ENCODE measurements at regions not wholly inside any gene's neighbourhood (a gene's known extent, or its start where the extent isn't known, plus 50 kb on each side); places are given as distances from the start of the nearest gene placed in this dataset.

DNA sequence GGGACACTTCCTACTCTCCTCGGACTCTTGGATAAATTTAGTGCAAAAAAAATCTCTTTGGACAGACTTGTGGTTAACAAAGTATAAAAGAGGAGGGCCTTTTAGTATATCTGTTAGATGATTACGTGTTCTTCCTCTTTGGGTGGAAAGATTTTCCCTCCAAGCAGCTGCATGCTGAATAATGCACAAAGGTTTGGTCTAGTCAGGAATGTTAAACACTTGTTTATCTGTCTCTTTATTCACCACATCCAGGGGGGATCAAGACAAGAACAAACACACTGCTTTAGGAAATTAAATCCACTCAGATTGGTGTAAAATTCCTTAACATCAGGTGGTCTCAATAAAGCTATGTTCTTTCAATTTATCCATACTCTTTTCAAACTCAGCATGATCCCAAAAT, 260.9 kb upstream of the CHD6 start:
- no peak for DNase-seq

DNA sequence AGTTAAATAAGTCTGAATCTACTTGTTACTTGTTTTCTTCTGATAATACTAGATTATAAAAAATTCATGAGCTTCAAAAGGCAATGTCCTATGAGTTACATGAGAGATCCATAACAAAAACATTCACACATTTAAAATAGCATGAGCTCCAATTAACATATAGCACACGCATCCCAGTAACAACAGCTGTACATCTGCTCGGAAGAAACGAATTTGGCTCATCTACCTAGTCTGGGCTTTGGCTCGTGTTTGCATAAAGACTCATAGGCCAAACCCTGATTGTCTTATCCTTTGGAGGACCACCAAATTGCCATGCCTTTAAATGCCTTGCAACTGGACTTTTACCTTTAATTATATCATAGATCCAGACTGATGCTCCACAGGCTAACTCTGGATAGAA, 259.7 kb upstream of the CHD6 start:
- no peak for DNase-seq

DNA sequence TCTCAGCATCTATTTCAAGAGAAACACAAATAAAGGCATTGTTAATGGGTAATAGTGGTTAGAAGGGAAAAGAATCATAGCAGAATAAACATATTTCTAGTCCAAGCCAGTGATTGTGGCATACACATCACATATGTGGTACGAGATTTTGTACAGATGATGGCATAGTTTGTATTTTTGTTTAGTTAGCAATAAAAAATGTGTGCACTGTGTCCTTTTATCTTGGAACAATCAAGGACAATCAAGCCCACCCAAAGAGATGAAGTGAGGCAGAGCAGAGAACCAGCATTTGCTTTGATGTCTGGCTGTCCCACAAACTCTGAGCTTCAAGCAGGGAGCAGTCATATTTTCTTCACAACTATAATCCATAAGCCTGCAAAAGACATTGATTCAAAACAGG, 256.5 kb upstream of the CHD6 start:
- DNase-seq: no peak

DNA sequence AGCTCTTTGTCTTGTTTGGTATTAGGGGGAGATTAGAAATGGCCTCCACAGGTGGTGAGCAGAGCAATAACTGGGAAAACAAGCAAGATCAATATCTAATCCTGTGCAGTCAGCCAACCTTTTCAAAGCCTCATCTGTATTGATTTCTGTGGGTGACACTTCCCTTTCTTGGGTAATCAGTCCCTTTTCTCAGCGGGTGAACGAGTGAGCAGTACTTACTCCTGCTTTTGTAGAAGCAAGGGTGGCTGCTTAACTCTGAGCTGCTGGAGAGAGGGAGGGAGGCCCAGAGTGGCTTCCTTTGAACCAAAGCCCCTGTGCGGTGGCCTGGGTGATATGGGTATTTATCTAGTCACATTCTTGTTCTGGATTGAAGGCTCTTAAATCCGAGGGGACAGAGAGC, 254.8 kb upstream of the CHD6 start:
- no peak for DNase-seq

DNA sequence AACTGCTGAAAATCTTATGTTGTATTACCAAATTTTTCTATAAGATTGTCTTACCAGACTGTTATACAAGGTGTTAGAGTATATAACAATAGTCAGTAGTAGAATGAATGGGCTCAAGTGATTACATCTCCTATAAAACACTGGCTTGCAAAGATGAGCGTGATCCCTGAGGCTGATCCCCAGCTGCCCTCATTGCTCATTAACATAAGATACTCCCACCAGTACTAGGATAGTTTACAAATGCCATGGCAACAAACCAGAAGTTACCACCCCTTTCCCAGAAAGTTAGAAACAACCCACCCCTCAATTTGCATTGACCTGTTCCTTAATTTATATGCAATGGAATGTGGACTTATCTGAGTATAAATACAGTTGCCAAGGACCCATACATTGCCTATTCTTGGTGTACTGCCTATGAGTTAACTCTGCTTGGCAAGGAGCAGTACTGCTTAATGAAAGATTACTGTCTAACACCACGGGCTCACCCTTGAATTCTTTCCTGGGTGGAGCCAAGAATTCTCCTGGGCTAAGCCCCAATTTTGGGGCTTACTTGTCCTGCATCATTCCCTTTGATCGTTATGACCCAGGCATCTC, 252.8 kb upstream of the CHD6 start:
- DNase-seq: no peak

DNA sequence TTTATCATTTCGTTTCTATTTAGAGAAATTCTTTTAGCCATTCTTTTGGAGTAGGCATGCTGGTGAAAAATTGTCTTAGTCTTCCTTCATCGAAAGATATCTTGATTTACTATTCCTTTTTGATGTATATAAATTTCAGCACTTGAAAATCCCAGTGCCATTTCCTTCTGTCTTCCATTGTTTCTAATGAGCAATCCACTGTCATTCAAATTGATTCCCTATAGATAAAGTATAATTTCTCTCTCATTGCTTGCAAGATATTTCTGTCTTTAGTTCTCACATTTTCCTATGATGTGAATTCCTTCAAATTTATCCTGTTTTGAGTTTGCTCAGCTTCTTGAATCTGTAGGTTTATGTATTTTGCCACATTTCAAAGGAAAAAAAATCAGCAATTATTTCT, 251.1 kb upstream of the CHD6 start:
- DNase-seq: no peak

DNA sequence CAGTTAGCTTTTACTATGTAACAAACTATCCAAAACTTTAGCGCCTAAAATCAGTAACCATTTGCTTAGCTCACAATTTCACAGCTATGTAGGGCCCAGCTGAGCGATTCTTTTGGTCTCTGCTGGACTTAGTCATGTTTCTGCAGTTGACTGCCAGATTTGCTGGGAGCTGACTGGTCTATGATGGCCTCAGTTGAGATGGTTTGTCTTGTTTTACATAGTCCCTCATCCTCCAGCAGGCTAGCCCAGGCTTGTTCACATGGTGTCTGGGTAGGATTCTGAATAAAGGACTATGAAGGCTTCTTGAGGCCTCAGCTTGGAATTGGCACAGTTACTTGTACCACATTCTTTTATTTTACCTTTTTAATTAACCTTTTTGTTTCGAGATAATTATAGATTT, 247.8 kb upstream of the CHD6 start:
- DNase-seq: no peak

DNA sequence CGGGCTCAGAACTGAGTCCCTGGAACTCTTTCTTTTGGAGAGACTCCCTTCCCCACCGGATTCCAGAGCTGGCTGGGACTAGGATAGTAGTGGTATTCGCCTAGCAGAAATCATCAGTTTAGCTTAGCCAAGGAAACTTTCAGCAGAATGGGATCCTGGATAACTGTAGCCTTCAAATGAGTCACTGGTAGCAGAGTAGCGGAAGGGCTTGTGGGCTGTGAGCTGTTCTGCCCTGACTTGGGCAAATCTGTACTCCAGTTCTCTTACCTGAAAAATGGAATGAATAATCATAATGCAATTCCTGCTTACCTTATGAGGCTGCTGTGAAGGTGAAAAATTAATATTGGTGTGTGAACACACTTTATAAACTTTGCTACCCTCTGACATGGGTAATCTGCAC, 244.3 kb upstream of the CHD6 start:
- no peak for DNase-seq

DNA sequence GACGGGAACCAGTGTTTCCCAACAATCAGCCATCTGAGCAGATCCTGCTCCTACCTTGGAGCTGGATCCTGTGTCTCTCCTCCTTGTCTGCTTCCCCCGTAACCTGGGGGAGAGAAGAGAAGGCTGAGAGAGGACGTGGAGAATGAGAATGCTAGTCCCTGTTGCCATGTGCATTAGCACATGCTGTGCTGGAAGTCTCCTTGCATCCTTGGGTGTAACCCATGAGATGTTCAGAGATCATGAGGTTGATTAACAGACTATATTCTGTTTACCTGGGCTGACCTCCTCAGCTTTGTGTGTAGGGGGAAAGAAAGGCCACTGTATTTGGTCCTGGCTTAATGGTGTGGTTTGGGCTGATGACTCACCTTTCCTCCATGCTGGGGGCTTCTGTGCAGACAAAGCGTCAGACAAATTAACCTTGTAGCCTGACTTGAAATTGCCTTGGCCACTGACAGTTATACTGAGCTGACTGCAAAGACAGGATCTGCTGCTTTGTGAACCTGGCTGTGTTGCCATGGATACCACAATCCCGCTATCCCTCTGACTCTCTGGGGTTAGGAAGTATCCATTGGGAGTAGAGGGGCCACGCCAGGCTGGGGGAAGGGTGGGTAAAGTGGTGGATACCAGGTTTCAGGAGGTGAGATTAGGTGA, 243.7 kb upstream of the CHD6 start:
- no peak for DNase-seq

DNA sequence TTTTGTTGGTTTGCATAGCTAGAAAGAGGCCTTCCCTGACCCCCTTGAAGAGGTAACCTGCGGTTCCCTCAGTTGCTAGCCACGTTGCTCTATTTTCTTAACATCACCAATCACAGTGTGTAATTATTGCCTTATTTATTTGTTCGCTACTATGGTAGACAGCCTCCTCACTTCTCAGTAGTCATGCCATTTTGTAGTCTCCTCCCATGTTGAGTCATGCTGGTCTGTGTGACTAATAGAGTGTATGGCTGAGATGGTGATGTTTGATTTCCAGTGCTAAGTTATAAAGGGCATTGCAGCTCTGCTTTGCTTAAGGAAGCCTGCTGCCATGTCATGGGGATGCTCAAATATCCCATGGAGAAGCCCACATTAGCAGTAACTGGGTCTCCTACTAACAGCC, 236.6 kb upstream of the CHD6 start:
- no peak for DNase-seq

DNA sequence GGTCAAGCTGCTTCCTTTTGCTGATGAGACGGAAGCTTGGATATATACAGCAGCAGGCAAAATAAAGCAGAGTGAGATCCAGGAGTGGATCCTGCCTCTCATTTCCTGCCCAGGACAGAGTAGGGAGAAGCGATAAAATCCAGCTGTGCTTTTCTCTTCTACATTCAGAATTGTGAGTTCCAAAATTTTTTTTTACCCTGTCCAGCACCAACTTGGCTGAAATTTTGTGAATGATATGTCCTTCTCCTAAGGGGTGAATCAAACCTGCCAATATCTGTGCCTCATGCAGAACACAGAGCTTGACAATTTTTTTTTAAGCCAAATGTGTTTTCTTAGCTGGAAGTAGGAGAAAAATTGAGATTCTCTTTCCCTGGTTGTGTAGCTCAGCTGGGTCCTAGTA, 235.6 kb upstream of the CHD6 start:
- no peak for DNase-seq

DNA sequence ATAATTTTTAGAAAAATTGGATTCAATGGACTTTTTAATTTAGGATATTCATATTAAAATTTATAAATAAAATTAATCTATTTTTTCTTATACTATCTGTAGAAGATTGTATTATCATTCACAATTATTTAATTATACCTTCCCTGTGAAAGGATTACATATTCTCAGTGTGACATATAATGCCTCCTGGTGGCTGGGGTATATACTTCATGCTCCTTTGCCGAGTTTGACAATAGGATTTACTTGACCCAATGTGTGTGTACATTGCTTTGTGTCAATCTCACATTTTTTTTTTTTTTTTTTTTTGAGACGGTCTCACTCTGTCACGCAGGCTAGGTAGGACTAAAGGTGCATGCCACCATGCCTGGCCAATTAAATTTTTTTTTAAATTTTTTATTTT, 230.0 kb upstream of the CHD6 start:
- no peak for DNase-seq

DNA sequence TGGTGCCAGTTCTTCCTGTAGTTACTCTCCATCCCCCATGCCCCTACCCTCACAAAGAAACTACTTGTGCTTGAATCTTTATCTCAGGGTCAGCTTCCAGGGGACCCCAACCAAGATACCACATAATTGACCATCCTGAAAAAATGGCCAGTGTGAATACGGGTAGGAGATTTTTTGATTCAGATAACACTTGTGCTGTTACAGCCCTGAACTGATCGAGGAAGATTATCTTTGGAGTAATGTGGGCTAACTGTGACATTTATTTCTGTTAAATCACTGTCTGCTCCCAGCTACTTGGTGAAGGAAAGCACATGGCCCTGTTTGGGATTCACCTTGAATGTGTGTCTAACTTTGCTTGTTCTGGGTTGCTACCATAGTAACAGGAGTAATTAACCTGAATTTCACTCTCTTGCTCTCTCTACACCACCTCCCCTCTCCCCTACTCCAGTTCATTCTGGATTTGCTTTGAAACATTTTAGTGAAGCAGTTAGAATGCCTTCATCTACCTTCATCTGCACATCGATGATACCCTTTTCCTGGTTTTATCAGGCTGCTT, 219.6 kb upstream of the CHD6 start:
- no peak for DNase-seq

DNA sequence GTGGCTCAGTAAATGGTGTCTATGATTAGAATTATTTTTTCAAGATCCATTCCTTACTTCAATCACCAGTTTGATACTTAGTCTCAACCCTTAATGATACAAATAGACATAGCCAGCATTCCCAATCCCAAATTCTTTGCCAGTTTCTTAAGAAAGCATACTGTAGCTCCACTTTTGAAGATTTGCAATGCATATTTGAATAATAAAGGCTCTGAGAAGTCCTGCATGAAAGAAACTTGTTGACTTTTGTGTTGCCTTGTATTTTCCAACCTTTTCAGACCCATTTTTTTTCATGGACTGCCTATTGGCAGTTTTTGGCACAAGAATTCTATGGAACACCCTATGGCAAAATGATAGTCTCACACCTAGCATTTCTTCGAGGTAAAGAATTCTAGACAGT, 215.6 kb upstream of the CHD6 start:
- DNase-seq: no peak

DNA sequence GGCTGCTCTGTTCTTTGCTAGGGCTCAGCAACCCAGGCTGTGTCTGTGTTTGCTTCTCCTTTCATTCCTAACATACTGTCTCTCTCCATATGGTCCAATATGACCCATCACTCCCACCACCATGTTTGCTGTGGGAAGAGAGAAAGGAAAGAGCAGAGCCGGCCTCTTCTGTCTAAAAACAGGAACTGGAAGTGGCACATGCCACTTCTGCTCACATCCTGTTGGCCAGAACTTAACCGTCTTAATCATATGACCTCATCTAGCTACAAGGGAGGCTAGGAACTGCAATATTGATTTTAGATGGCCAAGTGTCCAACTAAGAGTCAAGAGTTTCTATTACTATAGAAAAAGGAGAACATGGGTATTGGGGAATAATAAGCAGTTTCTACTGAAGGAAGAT, 212.5 kb upstream of the CHD6 start:
- no peak for DNase-seq

DNA sequence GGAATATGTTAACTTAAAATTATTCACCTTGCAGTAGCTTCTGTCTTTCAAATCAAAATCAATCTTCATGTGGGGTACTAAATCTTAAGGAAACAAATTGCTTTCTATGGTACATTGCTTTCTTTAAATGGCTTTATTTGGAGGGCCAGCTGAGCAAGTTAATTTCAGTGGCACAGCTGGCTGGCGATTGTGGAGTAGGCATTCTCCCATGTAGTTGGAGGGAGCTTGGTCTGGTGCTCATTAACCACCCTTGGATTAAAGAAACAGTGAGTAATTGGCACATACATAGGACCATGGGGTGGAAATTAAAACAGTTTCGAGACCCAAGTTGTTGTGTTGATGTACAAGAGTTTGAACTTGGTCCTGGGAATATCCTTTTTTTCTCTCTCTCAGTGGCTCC, 201.3 kb upstream of the CHD6 start:
- DNase-seq: no peak

DNA sequence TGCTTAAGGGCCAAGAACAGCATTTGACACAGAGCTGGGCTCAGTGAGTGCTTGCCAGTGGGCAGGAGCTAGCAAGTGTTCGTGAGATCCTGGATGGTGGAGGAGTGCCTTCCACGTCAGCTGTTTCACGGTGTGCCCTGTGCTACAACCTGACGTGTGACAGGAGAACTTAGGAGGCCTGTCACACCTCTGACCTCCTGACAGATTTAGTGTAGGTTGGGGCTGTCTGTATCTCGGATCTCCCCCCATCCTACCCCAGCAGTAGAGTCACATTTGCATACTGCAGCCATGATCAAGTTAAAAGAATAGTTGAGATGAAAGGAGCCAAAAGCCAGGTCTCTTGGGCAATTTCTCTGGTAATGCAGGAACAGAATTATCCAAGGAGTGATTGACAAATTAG, 200.8 kb upstream of the CHD6 start:
- no peak for DNase-seq

DNA sequence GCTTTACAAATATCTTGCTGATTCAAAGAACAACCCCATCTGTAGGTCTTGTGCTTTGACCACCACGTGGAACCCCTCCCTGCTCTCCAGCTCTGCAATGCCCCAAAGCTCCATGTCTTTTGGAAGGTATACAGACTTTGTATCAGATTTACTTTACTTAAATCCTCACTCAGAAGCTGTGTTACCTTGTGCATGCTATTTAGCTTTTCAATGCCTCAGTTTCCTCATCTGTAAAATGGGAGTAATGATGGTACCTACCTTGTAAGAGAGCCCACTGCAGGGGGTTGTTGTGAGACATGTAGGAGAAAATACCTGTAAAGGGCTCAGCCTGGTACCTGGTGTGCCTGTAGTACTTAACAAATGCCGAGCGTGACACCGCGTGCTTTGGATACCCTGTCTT, 200.2 kb upstream of the CHD6 start:
- DNase-seq: no peak

DNA sequence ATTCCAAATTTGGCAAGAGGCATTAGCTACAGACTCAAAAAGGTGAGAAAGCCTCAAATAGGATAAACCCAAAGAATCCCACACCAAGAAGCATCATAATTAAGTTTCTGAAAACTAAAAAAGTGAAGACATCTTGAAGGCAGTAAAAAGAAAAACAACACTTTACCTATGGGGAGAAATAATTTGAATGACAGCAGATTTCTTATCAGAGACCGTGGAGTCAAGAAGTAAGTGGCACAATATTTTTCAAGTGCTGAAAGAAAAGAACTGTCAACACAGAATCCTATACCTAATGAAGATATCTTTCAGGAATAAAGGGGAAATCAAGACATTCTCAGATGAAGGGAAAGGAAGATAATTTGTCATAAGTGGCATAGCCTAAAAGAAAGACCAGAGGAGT, 193.3 kb upstream of the CHD6 start:
- DNase-seq: no peak

DNA sequence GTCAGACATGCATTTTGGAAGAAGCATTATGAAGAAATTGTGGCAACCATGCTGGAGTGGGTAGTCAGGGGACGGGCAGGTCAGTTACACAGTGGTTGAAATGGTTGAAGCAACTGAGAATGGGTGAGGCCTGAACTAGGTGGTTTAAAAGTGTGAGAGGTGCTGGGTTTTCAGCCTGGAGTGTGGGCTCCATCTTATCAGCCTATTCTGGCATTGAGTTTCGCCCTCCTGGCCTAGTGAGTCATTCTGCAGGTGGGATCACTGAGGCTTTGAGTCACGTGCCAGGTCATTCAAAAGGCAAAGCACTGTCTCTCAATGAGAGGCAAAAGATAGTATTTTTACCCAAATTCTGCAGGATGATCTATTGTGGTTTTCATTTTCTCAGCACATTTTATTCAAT, 181.9 kb upstream of the CHD6 start:
- DNase-seq: no peak

DNA sequence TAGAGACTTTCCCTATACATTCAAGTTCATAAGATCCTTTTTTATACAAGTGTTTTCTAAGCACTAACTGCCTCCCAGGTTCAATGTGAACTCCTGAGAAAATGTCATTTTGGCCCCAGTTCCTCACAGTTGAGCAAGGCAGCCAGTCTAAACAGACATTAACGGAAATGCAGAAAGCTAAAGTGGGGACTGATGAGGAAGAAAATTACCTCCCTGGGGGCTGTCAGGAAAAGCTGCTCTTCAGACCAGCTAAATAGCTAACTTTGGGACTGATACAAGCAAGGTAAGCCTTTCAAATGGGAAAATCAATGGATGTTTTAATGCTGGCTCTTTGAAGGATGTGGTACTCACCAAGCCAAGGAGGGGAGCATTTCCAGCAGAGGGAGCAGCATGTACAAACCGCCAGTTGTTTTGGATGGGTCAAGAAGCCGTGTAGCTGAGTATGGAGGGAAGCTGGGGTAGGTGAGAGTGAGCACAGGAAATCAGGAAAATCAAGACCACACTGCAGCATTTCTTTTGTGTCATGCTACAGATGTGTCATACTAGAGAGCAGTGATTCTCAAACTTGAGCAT, 180.8 kb upstream of the CHD6 start:
- no peak for DNase-seq

DNA sequence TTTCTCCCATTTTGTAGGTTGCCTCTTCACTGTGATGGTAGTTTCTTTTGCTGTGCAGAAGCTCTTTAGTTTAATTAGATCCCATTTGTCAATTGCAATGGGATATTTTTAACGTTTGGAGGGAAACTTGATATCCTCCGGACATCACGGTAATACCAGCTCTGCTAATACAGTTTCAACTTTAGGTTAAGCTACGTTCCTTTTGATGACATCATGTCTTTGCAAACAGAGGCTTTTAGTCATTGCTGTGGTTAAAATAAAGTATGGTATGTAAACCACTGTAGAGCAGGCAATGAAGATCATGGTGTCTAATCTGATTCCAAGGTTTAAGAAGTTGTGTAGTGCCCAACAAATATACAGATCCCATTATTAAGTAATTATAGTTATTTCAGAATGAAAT, 168.0 kb upstream of the CHD6 start:
- DNase-seq: no peak

DNA sequence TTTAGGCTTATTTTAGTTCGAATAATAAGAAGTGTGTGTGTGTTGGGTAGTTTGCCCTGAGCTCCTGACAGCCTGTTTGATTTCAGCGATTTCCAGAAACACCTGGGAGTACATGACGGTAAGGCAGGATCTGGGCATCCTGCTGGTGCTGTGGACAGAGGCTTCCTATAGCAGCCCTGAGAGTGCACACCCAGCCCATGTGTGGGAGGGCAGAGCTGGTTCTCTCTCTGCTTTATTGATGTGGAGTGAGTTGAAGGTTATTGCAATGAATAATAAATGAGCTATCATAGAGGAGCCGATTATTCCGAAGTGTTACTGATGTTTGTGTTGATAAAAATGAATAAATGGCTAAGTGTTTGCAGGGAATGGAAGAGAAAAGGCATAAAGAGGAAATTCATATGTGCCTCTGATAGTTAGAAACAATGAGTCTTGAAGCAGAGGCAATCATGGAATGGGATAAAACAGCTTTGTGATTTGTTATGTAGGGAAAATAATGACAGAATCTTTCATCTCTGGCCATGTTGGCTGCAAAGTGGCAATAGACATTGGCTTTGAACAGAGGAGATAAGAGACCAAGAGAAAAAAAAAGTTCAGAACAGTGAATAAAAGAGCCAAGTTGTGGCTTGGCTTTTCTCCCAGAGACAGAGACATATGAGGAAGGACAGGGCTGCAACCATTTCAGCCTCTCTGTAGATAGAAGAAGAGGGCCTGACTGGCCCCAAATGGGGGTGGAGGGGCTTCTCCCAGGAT, 166.2 kb upstream of the CHD6 start:
- DNase-seq: no peak

Data from right hindlimb (tissue), 1 donor.